GM12873 (cell line): ENCODE measurements at regions not wholly inside any gene's neighbourhood (a gene's known extent, or its start where the extent isn't known, plus 50 kb on each side); places are given as distances from the start of the nearest gene placed in this dataset.

Experiments used
- CTCF ChIP-seq: IDR thresholded peaks from 2 replicates; pipeline ENCODE4 v1.5.1; 2012; ENCODE audit warnings: low read depth, mild to moderate bottlenecking, moderate library complexity, low read length, control low read depth; ENCODE audit not compliant: insufficient read depth; ENCODE audit errors: missing control alignments

GRCh38 chr2:83017366-83018090 lies 1441.6 kb downstream of the SUCLG1 start:
- no peak for TF ChIP-seq CTCF

DNA sequence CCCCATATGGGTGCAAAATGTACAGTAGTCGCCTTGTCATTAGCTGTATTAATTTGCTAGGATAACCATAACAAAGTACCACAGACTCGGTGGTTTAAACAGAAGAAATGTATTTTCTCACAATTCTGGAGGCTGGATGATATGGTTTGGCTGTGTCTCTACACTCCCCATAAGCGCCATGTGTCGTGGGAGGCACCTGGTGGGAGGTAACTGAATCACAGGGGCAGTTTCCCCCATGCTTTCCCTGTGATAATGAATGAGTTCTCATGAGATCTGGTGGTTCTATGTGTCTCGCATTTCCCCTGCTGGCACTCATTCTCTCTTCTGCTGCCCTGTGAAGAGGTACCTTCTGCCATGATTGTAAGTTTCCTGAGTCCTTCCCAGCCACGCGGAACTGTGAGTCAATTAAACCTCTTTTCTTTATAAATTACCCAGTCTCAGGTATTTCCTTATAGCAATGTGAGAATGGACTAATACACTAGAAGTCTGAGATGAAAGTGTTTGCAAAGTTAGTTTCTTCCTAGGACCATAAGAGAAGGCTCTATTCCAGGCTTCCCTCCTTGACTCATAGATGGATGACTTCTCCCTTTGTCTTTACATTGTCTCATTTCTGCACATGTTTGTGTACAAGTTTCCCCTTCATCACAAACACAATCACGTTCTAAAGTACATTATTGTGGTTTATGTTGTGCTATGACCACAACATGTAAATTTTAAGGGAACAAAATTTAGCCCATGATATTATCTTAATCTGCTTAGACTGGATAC lies 1442.6 kb downstream of the SUCLG1 start:
- TF ChIP-seq CTCF = no peak

GRCh38 chr2:83015900-83016299 lies 1443.2 kb downstream of the SUCLG1 start:
- no peak for TF ChIP-seq CTCF

- no peak for TF ChIP-seq CTCF
Observed at GRCh38 chr2:83015035-83015715, 1443.9 kb downstream of the SUCLG1 start.

DNA sequence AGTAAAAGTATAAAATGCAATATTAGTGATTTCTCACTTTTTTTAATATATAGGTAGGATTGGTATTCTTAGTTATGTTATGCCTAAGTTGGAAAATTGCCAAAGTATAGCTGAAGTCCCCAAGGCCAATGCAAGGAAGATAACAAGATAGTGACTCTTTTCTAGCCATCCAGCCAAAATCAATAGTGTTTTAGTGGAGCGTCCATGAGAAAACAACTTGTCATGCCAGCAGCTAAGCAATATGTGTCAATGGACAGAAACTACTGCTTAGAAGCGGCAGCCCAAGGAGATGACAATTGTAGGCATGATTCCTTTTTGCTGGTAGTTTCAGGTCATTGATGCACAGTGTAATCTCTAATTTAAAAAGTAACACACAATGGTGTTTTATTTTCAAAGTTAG lies 1444.6 kb downstream of the SUCLG1 start:
- TF ChIP-seq CTCF = no peak

GRCh38 chr2:83006961-83007360 lies 1452.1 kb downstream of the SUCLG1 start:
- no peak for TF ChIP-seq CTCF

- TF ChIP-seq CTCF = no peak
Observed at GRCh38 chr2:83003555-83003954, 1455.5 kb downstream of the SUCLG1 start.
